H9 (cell line): ENCODE measurements at regions not wholly inside any gene's neighbourhood (a gene's known extent, or its start where the extent isn't known, plus 50 kb on each side); places are given as distances from the start of the nearest gene placed in this dataset.
A peak's percentile ranks its signal among the peaks of the same experiment; 100 is the strongest.

Source experiments
- DNase-seq: peaks from one replicate; pipeline ENCODE4 v3.0.0-alpha.2; 2017
- H2AFZ ChIP-seq: one replicate; pipeline ENCODE4 v1.6.1; 2013; ENCODE audit warnings: mild to moderate bottlenecking, low read length, control low read depth, moderate library complexity
- H2AK5ac ChIP-seq: 2 replicates; pipeline ENCODE4 v1.6.1; 2013; ENCODE audit warnings: low read length, control low read depth, mixed read lengths; ENCODE audit not compliant: insufficient read length
- H2BK120ac ChIP-seq: one replicate; pipeline ENCODE4 v1.6.1; 2013; ENCODE audit warnings: low read depth, mild to moderate bottlenecking, low read length, control low read depth, inconsistent platforms; ENCODE audit not compliant: poor library complexity, severe bottlenecking
- H2BK12ac ChIP-seq: 2 replicates; pipeline ENCODE4 v1.6.1; 2013; ENCODE audit warnings: low read length, control low read depth, mixed read lengths, low read depth; ENCODE audit not compliant: insufficient read length
- H2BK15ac ChIP-seq: 2 replicates; pipeline ENCODE4 v1.6.1; 2013; ENCODE audit warnings: low read depth, low read length, control low read depth
- H2BK20ac ChIP-seq: one replicate; pipeline ENCODE4 v1.6.1; 2013; ENCODE audit warnings: low read depth, mild to moderate bottlenecking, low read length, control low read depth, inconsistent platforms; ENCODE audit not compliant: poor library complexity, severe bottlenecking
- H2BK5ac ChIP-seq: 2 replicates; pipeline ENCODE4 v1.6.1; 2013; ENCODE audit warnings: low read length, control low read depth, mixed read lengths; ENCODE audit not compliant: insufficient read length
- H3K14ac ChIP-seq: 2 replicates; pipeline ENCODE4 v1.6.1; 2013; ENCODE audit warnings: low read length, control low read depth; ENCODE audit not compliant: insufficient read depth
- H3K18ac ChIP-seq: 2 replicates; pipeline ENCODE4 v1.6.1; 2013; ENCODE audit warnings: low read depth, mild to moderate bottlenecking, mixed read lengths, low read length, control low read depth; ENCODE audit not compliant: insufficient read length
- H3K23ac ChIP-seq: 2 replicates; pipeline ENCODE4 v1.6.1; 2013; ENCODE audit warnings: low read length, control low read depth, mixed read lengths, low read depth; ENCODE audit not compliant: insufficient read length
- H3K23me2 ChIP-seq: 2 replicates; pipeline ENCODE4 v1.6.1; 2013; ENCODE audit warnings: low read depth, mild to moderate bottlenecking, mixed read lengths, low read length, control low read depth; ENCODE audit not compliant: insufficient read length, poor library complexity, severe bottlenecking
- H3K27ac ChIP-seq: 2 replicates; pipeline ENCODE4 v1.5.1; 2013; ENCODE audit warnings: low read length, control low read depth, mixed read lengths, low read depth; ENCODE audit not compliant: insufficient read length
- H3K27me3 ChIP-seq: 2 replicates; pipeline ENCODE4 v1.6.1; 2013; ENCODE audit warnings: low read length, control low read depth, inconsistent platforms; ENCODE audit not compliant: insufficient read depth
- H3K4ac ChIP-seq: 2 replicates; pipeline ENCODE4 v1.6.1; 2013; ENCODE audit warnings: low read depth, mild to moderate bottlenecking, control low read depth, inconsistent platforms, low read length, moderate library complexity
- H3K4me1 ChIP-seq: 2 replicates; pipeline ENCODE4 v1.6.1; 2013; ENCODE audit warnings: low read length, control low read depth, inconsistent platforms; ENCODE audit not compliant: insufficient read depth
- H3K4me2 ChIP-seq: 2 replicates; pipeline ENCODE4 v1.6.1; 2013; ENCODE audit warnings: low read length, control low read depth, mixed read lengths; ENCODE audit not compliant: insufficient read length, insufficient read depth
- H3K56ac ChIP-seq: 2 replicates; pipeline ENCODE4 v1.6.1; 2013; ENCODE audit warnings: low read depth, mild to moderate bottlenecking, mixed read lengths, low read length, control low read depth; ENCODE audit not compliant: insufficient read length
- H3K79me1 ChIP-seq: 2 replicates; pipeline ENCODE4 v1.6.1; 2013; ENCODE audit warnings: low read depth, mild to moderate bottlenecking, moderate library complexity, low read length, control low read depth, inconsistent platforms; ENCODE audit not compliant: insufficient read depth, poor library complexity, severe bottlenecking
- H3K79me2 ChIP-seq: 2 replicates; pipeline ENCODE4 v1.6.1; 2013; ENCODE audit warnings: low read length, control low read depth, inconsistent platforms; ENCODE audit not compliant: insufficient read depth
- H3K9ac ChIP-seq: 2 replicates; pipeline ENCODE4 v1.6.1; 2013; ENCODE audit warnings: low read length, control low read depth, mixed read lengths; ENCODE audit not compliant: insufficient read length; ENCODE audit errors: extremely low read depth
- H3K9me3 ChIP-seq: one replicate; pipeline ENCODE4 v1.6.1; 2013; ENCODE audit warnings: low read depth, low read length, inconsistent platforms; ENCODE audit not compliant: control insufficient read depth
- H3T11ph ChIP-seq: one replicate; pipeline ENCODE4 v1.6.1; 2013; ENCODE audit warnings: mild to moderate bottlenecking, low read length, control low read depth, inconsistent platforms
- H4K20me1 ChIP-seq: one replicate; pipeline ENCODE4 v1.6.1; 2013; ENCODE audit not compliant: control insufficient read depth, insufficient read length, insufficient read depth
- H4K5ac ChIP-seq: 2 replicates; pipeline ENCODE4 v1.6.1; 2013; ENCODE audit warnings: low read depth, mild to moderate bottlenecking, mixed read lengths, low read length, control low read depth; ENCODE audit not compliant: insufficient read length
- H4K8ac ChIP-seq: replicated peaks from 2 replicates; pipeline ENCODE4 v1.6.1; 2013; ENCODE audit warnings: low read length, control low read depth, mixed read lengths, low read depth; ENCODE audit not compliant: insufficient read length
- H4K91ac ChIP-seq: 2 replicates; pipeline ENCODE4 v1.6.1; 2013; ENCODE audit warnings: low read depth, mild to moderate bottlenecking, moderate library complexity, mixed read lengths, low read length, control low read depth; ENCODE audit not compliant: insufficient read length
- H3K27ac Mint-ChIP-seq, 3 experiments: 2 replicates in 2 of 3; 3 replicates in 1 of 3; pipeline ENCODE4 v1.8.0; 2020 to 2021; ENCODE audit warnings: mixed read lengths in 3 of 3, mild to moderate bottlenecking in 1 of 3, moderate library complexity in 1 of 3
- H3K27me3 Mint-ChIP-seq: 2 replicates; pipeline ENCODE4 v1.8.0; 2021; ENCODE audit warnings: low read depth, mild to moderate bottlenecking, moderate library complexity, mixed read lengths
- H3K36me3 Mint-ChIP-seq, 3 experiments: 2 replicates in 2 of 3; 3 replicates in 1 of 3; pipeline ENCODE4 v1.8.0; 2020 to 2021; ENCODE audit warnings: low read depth in 3 of 3, mixed read lengths in 3 of 3; ENCODE audit not compliant: insufficient read depth in 1 of 3
- H3K4me1 Mint-ChIP-seq, 2 experiments: 2 replicates each; pipeline ENCODE4 v1.8.0; 2020; ENCODE audit warnings: mixed read lengths in 2 of 2
- H3K4me3 Mint-ChIP-seq, 2 experiments: 2 replicates in 1 of 2; 3 replicates in 1 of 2; pipeline ENCODE4 v1.8.0; 2020 to 2021; ENCODE audit warnings: mild to moderate bottlenecking in 2 of 2, mixed read lengths in 2 of 2, moderate library complexity in 1 of 2
- H3K9me3 Mint-ChIP-seq, 2 experiments: 2 replicates in 1 of 2; 3 replicates in 1 of 2; pipeline ENCODE4 v1.8.0; 2020; ENCODE audit warnings: mild to moderate bottlenecking in 2 of 2, mixed read lengths in 2 of 2, moderate library complexity in 1 of 2
- CTCF ChIP-seq: fragments of 200-600 bp; sonication (generic); conservative IDR thresholded peaks from 3 replicates; pipeline ENCODE4 v1.8.0; 2021; ENCODE audit warnings: antibody characterized with exemption, mild to moderate bottlenecking
- WGBS: extraction: QIAGEN DNeasy Blood & Tissue Kit; methylation state at CpG from one replicate; pipeline ENCODE4 v1.1.7; 2013; ENCODE audit warnings: missing lambda C conversion rate, low lambda C conversion rate, mixed read lengths; ENCODE audit not compliant: insufficient read length; ENCODE audit errors: extremely low coverage; 5-methylcytosine and 5-hydroxymethylcytosine counted together

- H3K18ac ChIP-seq = no peak overlapping the region
- no peaks in the 10 kb centered on the region for H3K27me3 ChIP-seq
- no peak overlapping the region for H2BK5ac ChIP-seq
- H3T11ph ChIP-seq = no peak overlapping the region
- no peak overlapping the region for H2AFZ ChIP-seq
- Mint-ChIP-seq H3K27me3 (peaks cover 33% of the 10 kb centered on the region), H3K27ac (no peak overlapping the region), H3K4me1 (peaks cover 11 to 14% of the 10 kb centered on the region in 2 experiments), H3K9me3 (peaks cover 16 to 18% of the 10 kb centered on the region in 2 experiments), H3K36me3 (peaks cover 3 to 5% (median 5%) of the 10 kb centered on the region in 3 experiments; a peak in 6 of 7 replicates), H3K4me3 (no peak overlapping the region)
- no peak overlapping the region for H4K8ac ChIP-seq
- no peaks in the 10 kb centered on the region for H4K20me1 ChIP-seq
- H3K14ac ChIP-seq = no peak overlapping the region
- WGBS = no CpG with 5 or more reads among the region's 9 CpGs
- no peak overlapping the region for H3K27ac ChIP-seq
- H3K79me1 ChIP-seq = no peaks in the 10 kb centered on the region
- H3K9me3 ChIP-seq = peaks cover 10% of the 10 kb centered on the region
- H3K23me2 ChIP-seq = no peaks in the 10 kb centered on the region
- H3K4ac ChIP-seq = no peak overlapping the region
- TF ChIP-seq CTCF = no peak
- H3K23ac ChIP-seq = no peak overlapping the region
- H2BK120ac ChIP-seq = no peak overlapping the region
- H3K79me2 ChIP-seq = no peaks in the 10 kb centered on the region
- H2BK15ac ChIP-seq = no peak overlapping the region
- H3K9ac ChIP-seq = no peak overlapping the region
- H3K56ac ChIP-seq = no peak overlapping the region
- no peak overlapping the region for H2AK5ac ChIP-seq
- no peak overlapping the region for H4K91ac ChIP-seq
- H2BK20ac ChIP-seq = no peak overlapping the region
- DNase-seq = peak; percentile 16
- no peak overlapping the region for H2BK12ac ChIP-seq
- no peaks in the 10 kb centered on the region for H3K4me1 ChIP-seq
- no peak overlapping the region for H4K5ac ChIP-seq
- H3K4me2 ChIP-seq = no peak overlapping the region
Measured at GRCh38 chr13:111952032-111952431, 114.9 kb upstream of the SOX1 start.
